HEK293T (cell line): ENCODE measurements at regions not wholly inside any gene's neighbourhood (a gene's known extent, or its start where the extent isn't known, plus 50 kb on each side); places are given as distances from the start of the nearest gene placed in this dataset.

ENCODE experiments used
- CTCF ChIA-PET: fragments of 350-600 bp; formaldehyde crosslinking; extraction: SDS; loops from one replicate; lab custom pipeline; 2021; ENCODE audit warnings: antibody characterized with exemption, inconsistent platforms; lab: Yijun Ruan, JAX
- POLR2A ChIA-PET: fragments of 350-600 bp; formaldehyde crosslinking; extraction: SDS; loops from one replicate; lab custom pipeline; 2020; ENCODE audit warnings: antibody characterized with exemption, inconsistent platforms; lab: Yijun Ruan, JAX
- DNase-seq: peaks from one replicate; pipeline ENCODE4 v3.0.0; 2012; ENCODE audit warnings: mixed read lengths; ENCODE audit errors: extremely low spot score
- ARNT ChIP-seq: fragments of 450-650 bp; IDR thresholded peaks from 2 replicates; pipeline ENCODE4 v1.6.1; 2017; ENCODE audit warnings: mild to moderate bottlenecking
- BHLHE40 ChIP-seq: fragments of 450-650 bp; IDR thresholded peaks from 2 replicates; pipeline ENCODE4 v1.6.1; 2016; ENCODE audit warnings: mild to moderate bottlenecking, moderate library complexity, borderline replicate concordance
- CTBP1 ChIP-seq: fragments of 450-650 bp; IDR thresholded peaks from 2 replicates; pipeline ENCODE4 v1.6.1; 2016; ENCODE audit warnings: borderline replicate concordance
- ELF4 ChIP-seq: fragments of 450-650 bp; IDR thresholded peaks from 2 replicates; pipeline ENCODE4 v1.6.1; 2017; ENCODE audit warnings: antibody characterized with exemption
- FOXA1 ChIP-seq: fragments of 450-650 bp; IDR thresholded peaks from 2 replicates; pipeline ENCODE4 v1.6.1; 2016; ENCODE audit warnings: mild to moderate bottlenecking
- FOXK2 ChIP-seq: fragments of 450-650 bp; IDR thresholded peaks from 2 replicates; pipeline ENCODE4 v1.6.1; 2016; ENCODE audit warnings: mild to moderate bottlenecking
- FOXM1 ChIP-seq: fragments of 450-650 bp; IDR thresholded peaks from 2 replicates; pipeline ENCODE4 v1.6.1; 2017; ENCODE audit warnings: mild to moderate bottlenecking, borderline replicate concordance
- HDGF ChIP-seq: fragments of 450-650 bp; IDR thresholded peaks from 2 replicates; pipeline ENCODE4 v1.6.1; 2017; ENCODE audit warnings: antibody characterized with exemption, borderline replicate concordance
- L3MBTL2 ChIP-seq: fragments of 450-650 bp; conservative IDR thresholded peaks from 2 replicates; pipeline ENCODE4 v1.6.1; 2016; ENCODE audit warnings: mild to moderate bottlenecking
- LEF1 ChIP-seq: fragments of 450-650 bp; IDR thresholded peaks from 2 replicates; pipeline ENCODE4 v1.6.1; 2017; ENCODE audit warnings: mild to moderate bottlenecking, borderline replicate concordance
- NFRKB ChIP-seq: fragments of 450-650 bp; IDR thresholded peaks from 2 replicates; pipeline ENCODE4 v1.6.1; 2016; ENCODE audit warnings: mild to moderate bottlenecking, moderate library complexity
- SP1 ChIP-seq: fragments of 450-650 bp; IDR thresholded peaks from 2 replicates; pipeline ENCODE4 v1.6.1; 2017
- SUZ12 ChIP-seq: fragments of 450-650 bp; IDR thresholded peaks from 2 replicates; pipeline ENCODE4 v1.6.1; 2016; ENCODE audit warnings: mild to moderate bottlenecking
- TARDBP ChIP-seq: fragments of 450-650 bp; IDR thresholded peaks from 2 replicates; pipeline ENCODE4 v1.6.1; 2016
- ZNF384 ChIP-seq: fragments of 450-650 bp; IDR thresholded peaks from 2 replicates; pipeline ENCODE4 v1.6.1; 2016
- TF ChIP-seq, protein P1 (sequence below): fragments of 450-650 bp; IDR thresholded peaks from 2 replicates; pipeline ENCODE4 v1.6.1; 2016

DNA sequence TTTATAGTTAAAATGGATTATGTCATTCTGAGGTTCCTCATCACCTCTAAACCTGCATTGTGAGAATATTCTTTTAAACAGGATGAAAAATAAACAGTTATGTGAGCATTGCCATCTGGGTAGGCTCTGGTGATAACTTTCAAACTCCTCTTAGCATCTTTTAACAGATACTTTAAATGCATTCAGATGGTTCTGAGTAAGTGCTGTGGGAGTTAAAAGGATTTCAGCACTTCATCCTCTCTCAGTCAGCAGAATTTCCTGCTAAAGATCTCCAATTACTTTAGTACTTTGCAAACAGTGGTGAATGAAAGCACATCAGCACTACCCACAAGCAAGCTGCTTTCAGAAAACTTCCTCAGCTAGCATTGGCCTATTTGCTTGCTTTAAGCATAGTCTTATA lies 59.3 kb upstream of the TMTC1 start:
- ChIA-PET CTCF (no interaction called here), POLR2A (no interaction called here)
- TF ChIP-seq BHLHE40 (no peak), LEF1 (no peak), ZNF384 (no peak), FOXM1 (no peak), FOXK2 (no peak), L3MBTL2 (no peak), SP1 (no peak), SUZ12 (no peak), ELF4 (no peak), NFRKB (no peak), HDGF (no peak), ARNT (no peak), TARDBP (no peak), CTBP1 (no peak)
- TF ChIP-seq, protein P1, sequence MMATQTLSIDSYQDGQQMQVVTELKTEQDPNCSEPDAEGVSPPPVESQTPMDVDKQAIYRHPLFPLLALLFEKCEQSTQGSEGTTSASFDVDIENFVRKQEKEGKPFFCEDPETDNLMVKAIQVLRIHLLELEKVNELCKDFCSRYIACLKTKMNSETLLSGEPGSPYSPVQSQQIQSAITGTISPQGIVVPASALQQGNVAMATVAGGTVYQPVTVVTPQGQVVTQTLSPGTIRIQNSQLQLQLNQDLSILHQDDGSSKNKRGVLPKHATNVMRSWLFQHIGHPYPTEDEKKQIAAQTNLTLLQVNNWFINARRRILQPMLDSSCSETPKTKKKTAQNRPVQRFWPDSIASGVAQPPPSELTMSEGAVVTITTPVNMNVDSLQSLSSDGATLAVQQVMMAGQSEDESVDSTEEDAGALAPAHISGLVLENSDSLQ = no peak
- DNase-seq = no peak

DNA sequence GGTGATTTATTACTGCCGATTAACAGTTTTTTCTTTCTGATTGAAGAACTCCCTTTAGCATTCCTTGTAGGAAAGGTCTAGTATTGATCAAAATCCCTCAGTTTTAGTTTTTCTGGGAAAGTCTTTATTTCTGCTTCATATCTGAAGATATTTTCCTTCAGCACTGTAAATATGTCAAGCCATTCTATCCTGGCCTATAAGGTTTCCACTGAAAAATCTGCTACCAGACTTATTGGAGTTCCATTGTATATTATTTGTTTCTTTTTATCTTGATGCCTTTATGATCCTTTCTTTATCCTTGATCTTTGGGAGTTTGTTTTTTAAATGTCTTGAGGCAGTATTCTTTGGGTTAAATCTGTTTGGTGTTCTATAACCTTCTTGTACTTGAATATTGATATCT lies 55.0 kb upstream of the TMTC1 start:
- CTCF ChIA-PET = no interaction called here
- no peak for DNase-seq
- POLR2A ChIA-PET = no interaction called here
- TF ChIP-seq FOXA1 = no peak
